OCI-M1 (cell line): ENCODE measurements at regions not wholly inside any gene's neighbourhood (a gene's known extent, or its start where the extent isn't known, plus 50 kb on each side); places are given as distances from the start of the nearest gene placed in this dataset.
"Not testable (repeated sequence)": the region's sequence is repeated elsewhere in the genome, so short reads cannot be mapped to it uniquely, and the experiment has no call there.

ENCODE experiments used
- DNase-seq: peaks from one replicate; lab custom pipeline; 2025; lab: John Stamatoyannopoulos, UW

DNA sequence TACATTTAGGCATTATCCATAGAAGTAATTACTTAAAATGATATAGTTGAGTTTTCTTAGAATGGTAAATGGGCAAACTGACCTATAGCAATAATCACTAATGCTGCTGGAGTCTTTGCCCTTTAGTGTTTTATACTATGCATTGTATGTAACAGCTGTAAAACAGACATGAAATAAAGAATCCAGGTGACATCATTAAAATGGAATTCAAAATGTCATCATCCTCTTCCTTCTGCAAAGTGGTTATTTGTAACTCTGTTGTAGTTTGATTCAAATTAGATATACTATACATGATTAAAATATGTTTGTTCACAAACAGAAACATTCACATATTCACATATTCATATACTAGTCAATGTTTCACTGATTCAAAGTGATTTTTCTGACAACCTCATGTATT lies 598.8 kb downstream of the SLC16A7 start:
- no peak for DNase-seq

DNA sequence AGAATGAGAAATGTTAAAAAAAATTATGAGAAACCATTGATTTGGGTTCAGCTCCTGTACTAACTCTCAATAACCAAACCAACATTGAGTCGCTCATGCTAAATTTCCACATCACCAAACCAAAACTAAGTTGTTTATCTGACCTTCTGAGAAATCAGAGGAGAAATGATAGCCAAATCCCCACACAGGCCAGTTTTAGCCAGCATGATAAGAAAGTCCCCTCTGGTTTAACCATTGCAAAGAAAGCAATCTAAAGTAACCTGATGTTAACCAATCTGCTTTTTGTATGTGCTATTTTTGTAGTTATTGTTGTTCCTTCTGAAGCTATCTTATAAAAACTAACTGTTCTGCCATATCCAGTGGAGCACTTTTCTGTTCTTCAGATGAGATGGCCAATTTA lies 599.7 kb downstream of the SLC16A7 start:
- peak; percentile 78 for DNase-seq

GRCh38 chr12:60196366-60196765 lies 600.5 kb downstream of the SLC16A7 start:
- no peak for DNase-seq

- no peak for DNase-seq
These were observed 601.8 kb downstream of the SLC16A7 start for GRCh38 chr12:60197589-60197988.

GRCh38 chr12:60201891-60202290 lies 606.1 kb downstream of the SLC16A7 start:
- DNase-seq, result no peak

DNA sequence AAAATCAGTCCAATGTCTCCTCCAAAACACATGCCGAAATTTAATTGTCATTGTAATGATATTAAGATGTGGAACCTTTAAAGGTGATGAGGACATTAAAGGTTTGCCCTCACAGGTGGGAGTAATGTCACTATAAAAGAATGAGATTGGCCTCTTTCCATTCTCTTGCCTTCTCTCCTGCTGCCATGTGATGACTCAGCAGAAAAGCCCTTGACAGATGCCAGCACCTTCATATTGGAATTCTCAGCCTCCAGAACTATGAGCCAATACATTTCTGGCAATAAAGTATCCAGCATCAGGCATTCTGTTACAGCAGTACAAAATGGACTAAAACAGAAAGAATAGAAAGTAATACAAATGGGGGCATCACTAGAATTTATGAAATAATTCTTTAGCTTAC lies 609.7 kb downstream of the SLC16A7 start:
- peak; percentile 21 for DNase-seq

- DNase-seq, result no peak
These were observed 613.7 kb downstream of the SLC16A7 start for GRCh38 chr12:60209521-60209920.

DNA sequence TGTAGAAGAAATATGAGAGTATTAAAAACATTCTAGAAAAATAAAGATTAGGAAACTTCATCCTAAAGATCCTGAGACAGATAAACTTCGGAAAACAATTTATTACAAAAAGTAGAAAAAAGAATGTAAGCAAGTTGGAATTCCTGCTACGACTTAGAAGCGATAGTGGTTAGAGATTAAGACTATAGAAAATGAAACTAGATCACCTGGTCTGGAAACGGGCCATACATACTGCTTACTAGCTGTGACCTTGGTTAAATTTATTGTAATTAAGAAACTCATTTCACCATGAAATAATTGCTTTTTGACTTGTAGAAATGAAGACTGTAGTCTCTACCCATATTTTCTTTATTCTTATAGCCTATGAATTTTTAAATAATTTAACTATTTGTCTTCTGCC lies 614.1 kb downstream of the SLC16A7 start:
- DNase-seq, result peak; percentile 25

GRCh38 chr12:60210756-60211155 lies 614.9 kb downstream of the SLC16A7 start:
- no peak for DNase-seq

DNA sequence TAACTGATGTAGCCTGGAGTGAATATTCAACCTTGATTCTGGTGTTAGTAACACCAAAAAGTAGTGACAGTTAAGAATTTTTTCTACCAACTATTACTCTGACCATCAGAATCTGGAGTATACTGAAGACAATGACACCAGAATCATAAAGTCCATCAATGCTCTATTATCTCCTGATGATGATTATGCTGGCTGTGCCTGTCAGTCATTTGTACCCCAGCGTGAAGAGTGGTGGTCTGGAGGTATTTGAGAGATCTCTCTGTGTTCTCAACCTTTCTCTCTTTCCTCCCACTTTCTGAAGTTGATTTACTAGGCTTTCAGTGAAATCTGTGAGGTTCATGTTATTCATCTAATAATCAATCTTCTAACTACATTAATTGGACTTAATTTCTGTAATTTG lies 615.4 kb downstream of the SLC16A7 start:
- no peak for DNase-seq

- no peak for DNase-seq
These were observed 616.6 kb downstream of the SLC16A7 start for GRCh38 chr12:60212159-60213000.

- DNase-seq, result not testable (repeated sequence)
These were observed 617.4 kb downstream of the SLC16A7 start for GRCh38 chr12:60213272-60213671.

GRCh38 chr12:60216226-60216625 lies 620.4 kb downstream of the SLC16A7 start:
- DNase-seq, result no peak

- DNase-seq, result no peak
These were observed 627.4 kb downstream of the SLC16A7 start for GRCh38 chr12:60223242-60223641.

DNA sequence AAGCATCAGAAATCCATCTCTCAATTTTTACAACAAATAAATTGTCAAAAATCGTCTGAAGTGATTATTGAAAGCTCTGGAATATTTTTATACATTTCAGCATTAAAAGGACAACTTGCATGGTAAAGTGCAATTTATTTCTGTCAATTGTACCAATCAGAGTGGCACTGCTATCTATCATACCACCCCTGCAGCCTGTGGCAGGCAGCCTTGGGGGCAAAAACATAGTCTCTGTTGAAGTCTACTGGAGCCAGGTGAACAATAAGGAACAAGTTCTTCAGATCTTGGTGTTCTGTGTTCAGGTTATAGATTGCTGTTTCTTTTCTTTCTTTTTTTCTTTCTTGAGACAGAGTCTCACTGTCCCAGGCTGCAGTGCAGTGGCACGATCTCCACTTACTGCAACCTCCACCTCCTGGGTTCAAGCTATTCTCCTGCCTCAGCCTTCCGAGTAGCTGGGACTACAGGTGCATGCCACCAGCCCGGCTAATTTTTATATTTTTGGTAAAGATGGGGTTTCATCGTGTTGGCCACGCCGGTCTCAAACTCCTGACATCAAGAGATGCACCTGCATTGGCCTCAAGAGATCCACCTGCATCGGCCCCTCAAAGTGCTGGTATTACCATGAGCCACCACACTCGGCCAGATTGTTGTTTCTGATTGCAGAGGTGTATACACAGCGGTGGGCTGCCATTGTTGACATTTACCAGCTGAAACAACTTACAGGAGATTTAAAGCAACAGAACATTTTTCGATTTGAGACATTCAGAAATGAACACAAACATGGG lies 629.6 kb downstream of the SLC16A7 start:
- DNase-seq, result no peak

DNA sequence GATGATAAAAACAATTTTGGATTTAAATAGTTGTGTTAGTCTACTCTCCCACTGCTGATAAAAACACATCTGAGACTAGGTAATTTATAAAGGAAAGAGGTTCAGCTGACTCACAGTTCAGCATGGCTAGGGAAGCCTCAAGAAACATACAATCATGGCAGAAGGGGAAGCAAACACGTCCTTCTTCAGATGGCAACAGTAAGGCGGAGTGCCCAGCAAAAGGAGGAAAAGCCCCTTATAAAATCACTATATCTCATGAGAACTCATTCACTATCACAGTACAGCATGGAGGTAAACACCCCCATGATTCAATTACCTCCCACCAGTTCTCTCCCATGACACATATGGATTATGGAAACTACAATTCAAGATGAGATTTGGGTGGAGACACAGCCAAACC lies 632.1 kb downstream of the SLC16A7 start:
- DNase-seq, result no peak

- no peak for DNase-seq
These were observed 634.2 kb downstream of the SLC16A7 start for GRCh38 chr12:60230056-60230455.

GRCh38 chr12:60231303-60231702 lies 635.5 kb downstream of the SLC16A7 start:
- DNase-seq, result no peak

- DNase-seq, result no peak
These were observed 636.4 kb downstream of the SLC16A7 start for GRCh38 chr12:60231976-60232907.

DNA sequence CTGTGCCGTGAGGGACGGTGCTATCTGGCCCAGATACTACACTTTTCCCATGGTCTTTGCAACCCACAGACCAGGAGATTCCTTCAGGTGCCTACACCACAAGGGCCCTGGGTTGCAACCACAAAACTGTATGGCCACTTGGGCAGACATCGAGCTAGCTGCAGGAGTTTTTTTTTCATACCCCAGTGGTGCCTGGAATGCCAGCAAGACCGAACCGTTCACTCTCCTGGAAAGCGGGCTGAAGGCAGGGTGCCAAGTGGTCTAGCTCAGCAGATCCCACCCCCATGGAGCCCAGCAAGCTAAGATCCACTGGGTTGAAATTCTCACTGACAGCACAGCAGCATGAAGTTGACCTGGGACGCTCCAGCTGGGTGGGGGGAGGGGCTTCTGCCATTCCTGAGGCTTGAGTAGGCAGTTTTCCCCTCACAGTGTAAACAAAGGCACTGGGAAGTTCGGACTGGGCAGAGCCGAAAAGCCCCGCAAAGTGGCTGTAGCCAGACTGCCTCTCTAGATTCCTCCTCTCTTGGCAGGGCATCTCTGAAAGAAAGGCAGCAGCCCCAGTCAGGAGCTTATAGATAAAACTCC lies 638.9 kb downstream of the SLC16A7 start:
- DNase-seq, result not testable (repeated sequence)

- no peak for DNase-seq
These were observed 639.4 kb downstream of the SLC16A7 start for GRCh38 chr12:60235261-60235660.

- DNase-seq, result not testable (repeated sequence)
These were observed 640.6 kb downstream of the SLC16A7 start for GRCh38 chr12:60236416-60236815.
